Astrocyte (in vitro differentiated cells and primary cell): ENCODE measurements at regions not wholly inside any gene's neighbourhood (a gene's known extent, or its start where the extent isn't known, plus 50 kb on each side); places are given as distances from the start of the nearest gene placed in this dataset.

Experiments
- DNase-seq: peaks from one replicate; pipeline ENCODE4 v3.0.0-alpha.2; 2010; ENCODE audit warnings: low read depth
- FAIRE-seq: peaks from 2 replicates; lab custom pipeline; 2011; peaks lifted over from hg19 to GRCh38; lab: Jason Lieb, UNC
- H2AFZ ChIP-seq: 2 replicates; pipeline ENCODE4 v1.6.0; 2012; ENCODE audit warnings: low read depth, low read length, inconsistent platforms
- H3K27ac ChIP-seq: 2 replicates; pipeline ENCODE4 v1.5.1; 2011; ENCODE audit warnings: low read depth, low read length, inconsistent platforms
- H3K27me3 ChIP-seq: 2 replicates; pipeline ENCODE4 v1.6.0; 2011; ENCODE audit warnings: low read length, inconsistent platforms; ENCODE audit not compliant: insufficient read depth
- H3K36me3 ChIP-seq: 2 replicates; pipeline ENCODE4 v1.5.1; 2011; ENCODE audit warnings: low read length, inconsistent platforms; ENCODE audit not compliant: insufficient read depth
- H3K4me1 ChIP-seq: 2 replicates; pipeline ENCODE4 v1.5.1; 2011; ENCODE audit warnings: low read length, inconsistent platforms; ENCODE audit not compliant: insufficient read depth
- H3K4me2 ChIP-seq: 2 replicates; pipeline ENCODE4 v1.6.0; 2012; ENCODE audit warnings: low read length, inconsistent platforms
- H3K4me3 ChIP-seq: 2 replicates; pipeline ENCODE4 v1.5.1; 2011; ENCODE audit warnings: low read depth, mild to moderate bottlenecking, low read length, inconsistent platforms; ENCODE audit not compliant: insufficient read depth
- H3K79me2 ChIP-seq: 2 replicates; pipeline ENCODE4 v1.6.0; 2012; ENCODE audit warnings: mild to moderate bottlenecking, low read length, inconsistent platforms; ENCODE audit not compliant: insufficient read depth
- H3K9ac ChIP-seq: 2 replicates; pipeline ENCODE4 v1.6.0; 2012; ENCODE audit warnings: mild to moderate bottlenecking, low read length, inconsistent platforms
- H3K9me3 ChIP-seq: 2 replicates; pipeline ENCODE4 v1.5.1; 2012; ENCODE audit warnings: low read depth, mild to moderate bottlenecking, low read length, inconsistent platforms; ENCODE audit not compliant: insufficient read depth
- H4K20me1 ChIP-seq: 2 replicates; pipeline ENCODE4 v1.6.0; 2012; ENCODE audit warnings: low read length, inconsistent platforms; ENCODE audit not compliant: insufficient read depth
- H3K27ac Mint-ChIP-seq: one replicate; pipeline ENCODE4 v1.8.0; 2021; ENCODE audit warnings: mild to moderate bottlenecking, mixed read lengths; ENCODE audit not compliant: unreplicated experiment
- H3K27me3 Mint-ChIP-seq: one replicate; pipeline ENCODE4 v1.8.0; 2021; ENCODE audit warnings: low read depth, mixed read lengths; ENCODE audit not compliant: unreplicated experiment
- H3K36me3 Mint-ChIP-seq: one replicate; pipeline ENCODE4 v1.8.0; 2021; ENCODE audit warnings: low read depth, mixed read lengths; ENCODE audit not compliant: unreplicated experiment
- H3K4me1 Mint-ChIP-seq: one replicate; pipeline ENCODE4 v1.8.0; 2021; ENCODE audit warnings: low read depth, mixed read lengths; ENCODE audit not compliant: unreplicated experiment
- H3K4me3 Mint-ChIP-seq: one replicate; pipeline ENCODE4 v1.8.0; 2021; ENCODE audit warnings: mild to moderate bottlenecking, moderate library complexity, mixed read lengths; ENCODE audit not compliant: unreplicated experiment
- H3K9me3 Mint-ChIP-seq: one replicate; pipeline ENCODE4 v1.8.0; 2021; ENCODE audit warnings: mild to moderate bottlenecking, mixed read lengths; ENCODE audit not compliant: unreplicated experiment
- CTCF ChIP-seq: IDR thresholded peaks from 2 replicates; pipeline ENCODE4 v1.5.1; 2011; ENCODE audit warnings: low read depth, mild to moderate bottlenecking, inconsistent platforms, low read length, moderate library complexity; ENCODE audit not compliant: insufficient read depth
- EZH2 ChIP-seq: IDR thresholded peaks from 2 replicates; pipeline ENCODE4 v1.6.1; 2012; ENCODE audit warnings: mild to moderate bottlenecking, low read length, inconsistent platforms; ENCODE audit not compliant: insufficient read depth

GRCh38 chr15:83346342-83346741 lies 61.9 kb upstream of the BNC1 start:
- FAIRE-seq (no peak), DNase-seq (no peak)
- H3K27ac Mint-ChIP-seq, result no peak overlapping the region
- Histone ChIP-seq H2AFZ (no peak overlapping the region), H3K27ac (no peak overlapping the region), H3K9ac (no peak overlapping the region), H3K36me3 (no peaks in the 10 kb centered on the region), H3K4me1 (no peaks in the 10 kb centered on the region), H3K4me2 (no peak overlapping the region), H3K79me2 (no peaks in the 10 kb centered on the region), H4K20me1 (no peaks in the 10 kb centered on the region), H3K27me3 (no peaks in the 10 kb centered on the region), H3K9me3 (no peaks in the 10 kb centered on the region), H3K4me3 (no peak overlapping the region)
- H3K27me3 Mint-ChIP-seq, result peaks cover 12% of the 10 kb centered on the region
- no peak overlapping the region for H3K4me3 Mint-ChIP-seq
- no peaks in the 10 kb centered on the region for H3K36me3 Mint-ChIP-seq
- TF ChIP-seq EZH2 (no peak), CTCF (no peak)
- H3K9me3 Mint-ChIP-seq, result no peaks in the 10 kb centered on the region
- no peaks in the 10 kb centered on the region for H3K4me1 Mint-ChIP-seq

- H3K4me2 ChIP-seq, result no peak overlapping the region
- Mint-ChIP-seq H3K27ac (no peak overlapping the region), H3K36me3 (no peaks in the 10 kb centered on the region), H3K4me1 (peaks cover 4% of the 10 kb centered on the region), H3K4me3 (no peak overlapping the region), H3K27me3 (peaks cover 2% of the 10 kb centered on the region), H3K9me3 (peaks cover 2% of the 10 kb centered on the region)
- H3K79me2 ChIP-seq, result no peaks in the 10 kb centered on the region
- H3K9me3 ChIP-seq, result no peaks in the 10 kb centered on the region
- H3K9ac ChIP-seq, result no peak overlapping the region
- no peak overlapping the region for H2AFZ ChIP-seq
- H3K27me3 ChIP-seq, result no peaks in the 10 kb centered on the region
- H3K36me3 ChIP-seq, result no peaks in the 10 kb centered on the region
- no peak overlapping the region for H3K4me3 ChIP-seq
- FAIRE-seq (no peak), DNase-seq (no peak)
- H3K4me1 ChIP-seq, result no peaks in the 10 kb centered on the region
- no peaks in the 10 kb centered on the region for H4K20me1 ChIP-seq
- TF ChIP-seq EZH2, result no peak
- TF ChIP-seq CTCF, result no peak
- H3K27ac ChIP-seq, result no peak overlapping the region
Observed at GRCh38 chr15:83352119-83352518, 67.7 kb upstream of the BNC1 start.

GRCh38 chr15:83356501-83357399 lies 72.3 kb upstream of the BNC1 start:
- H3K4me1 Mint-ChIP-seq, result peaks cover 4% of the 10 kb centered on the region
- peaks cover 10% of the 10 kb centered on the region for H3K27me3 Mint-ChIP-seq
- H3K27me3 ChIP-seq, result no peaks in the 10 kb centered on the region
- no peak for TF ChIP-seq CTCF
- no peak for TF ChIP-seq EZH2
- peak; percentile 27 for DNase-seq
- peak overlapping the region; percentile 77 for H3K27ac Mint-ChIP-seq
- H3K4me3 ChIP-seq, result no peak overlapping the region
- peak overlapping the region; percentile 75 for H2AFZ ChIP-seq
- H3K9me3 Mint-ChIP-seq, result peaks cover 2% of the 10 kb centered on the region
- H3K36me3 Mint-ChIP-seq, result no peaks in the 10 kb centered on the region
- no peaks in the 10 kb centered on the region for H3K9me3 ChIP-seq
- no peak overlapping the region for H3K4me2 ChIP-seq
- no peak overlapping the region for H3K9ac ChIP-seq
- H3K4me3 Mint-ChIP-seq, result no peak overlapping the region
- no peaks in the 10 kb centered on the region for H4K20me1 ChIP-seq
- H3K79me2 ChIP-seq, result no peaks in the 10 kb centered on the region
- no peaks in the 10 kb centered on the region for H3K4me1 ChIP-seq
- no peak overlapping the region for H3K27ac ChIP-seq
- no peaks in the 10 kb centered on the region for H3K36me3 ChIP-seq
- no peak for FAIRE-seq
